ENCODE measurements at regions not wholly inside any gene's neighbourhood (a gene's known extent, or its start where the extent isn't known, plus 50 kb on each side); places are given as distances from the start of the nearest gene placed in this dataset.

DNA sequence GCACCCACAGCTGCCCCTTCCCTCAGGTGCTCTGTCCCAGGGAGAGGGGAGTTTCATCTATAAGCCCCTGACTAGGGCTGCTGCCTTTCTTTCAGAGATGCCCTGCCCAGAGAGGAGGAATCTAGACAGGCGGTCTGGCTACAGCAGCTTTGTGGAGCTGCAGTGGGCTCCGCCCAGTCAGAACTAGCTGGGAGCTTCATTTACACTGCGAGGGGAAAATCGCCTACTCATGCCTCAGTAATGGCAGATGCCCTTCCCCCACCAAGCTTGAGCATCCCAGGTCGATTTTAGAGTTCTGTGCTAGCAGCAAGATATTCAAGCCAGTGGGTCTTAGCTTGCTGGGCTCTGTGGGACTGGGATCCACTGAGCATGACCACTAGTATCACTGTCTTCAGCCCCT, 181.2 kb upstream of the RARB start:
- no TSS peak for BruUV-seq (replicated peaks)
- Histone ChIP-seq H3K9me3 (ENCODE audit: insufficient read depth, low read depth) (no peaks in the 10 kb centered on the region), H3F3A (ENCODE audit: insufficient read depth, low read depth) (no peaks in the 10 kb centered on the region), H3K4me1 (replicated peaks; ENCODE audit: insufficient read depth) (no peaks in the 10 kb centered on the region), H4K20me1 (ENCODE audit: insufficient read depth) (no peaks in the 10 kb centered on the region), H3K27ac (no peak overlapping the region), H3K36me3 (ENCODE audit: low read depth) (no peaks in the 10 kb centered on the region), H2AFZ (no peak overlapping the region), H3K27me3 (ENCODE audit: insufficient read depth, low read depth) (no peaks in the 10 kb centered on the region), H3K79me2 (ENCODE audit: low read depth) (no peaks in the 10 kb centered on the region), H3K4me3 (no peak overlapping the region), H3K4me2 (no peak overlapping the region), H3K9me2 (ENCODE audit: insufficient read depth) (no peaks in the 10 kb centered on the region)
- DNase-seq, result no peak
- TF ChIP-seq CTCF (conservative IDR thresholded peaks at IDR 0.05), result no peak
- intact Hi-C loops (cut with micrococcal nuclease; ENCODE audit: unreplicated experiment), result no loop called here
- ChIA-PET CTCF (no interaction called here), POLR2A (ENCODE audit: unreplicated experiment) (no interaction called here)

GRCh38 chr3:25252291-25252690, 175.8 kb upstream of the RARB start:
- Histone ChIP-seq H3K79me2 (ENCODE audit: low read depth) (no peaks in the 10 kb centered on the region), H3K4me3 (no peak overlapping the region), H3K27me3 (ENCODE audit: insufficient read depth, low read depth) (no peaks in the 10 kb centered on the region), H3K36me3 (ENCODE audit: low read depth) (no peaks in the 10 kb centered on the region), H3K27ac (no peak overlapping the region), H4K20me1 (ENCODE audit: insufficient read depth) (no peaks in the 10 kb centered on the region), H3K4me2 (no peak overlapping the region), H3K9me2 (ENCODE audit: insufficient read depth) (no peaks in the 10 kb centered on the region), H3K4me1 (replicated peaks; ENCODE audit: insufficient read depth) (no peaks in the 10 kb centered on the region), H2AFZ (no peak overlapping the region), H3F3A (ENCODE audit: insufficient read depth, low read depth) (no peaks in the 10 kb centered on the region), H3K9me3 (ENCODE audit: insufficient read depth, low read depth) (no peaks in the 10 kb centered on the region)
- CTCF ChIA-PET, result no interaction called here
- POLR2A ChIA-PET (ENCODE audit: unreplicated experiment), result no interaction called here
- intact Hi-C loops (cut with micrococcal nuclease; ENCODE audit: unreplicated experiment), result no loop called here
- BruUV-seq (replicated peaks), result no TSS peak
- TF ChIP-seq CTCF (conservative IDR thresholded peaks at IDR 0.05) (no peak), EZH2 (IDR thresholded peaks at IDR 0.05; ENCODE audit: low read depth) (no peak)
- no peak for DNase-seq

GRCh38 chr3:25257026-25257425, 171.0 kb upstream of the RARB start:
- no peaks in the 10 kb centered on the region for H3K9me3 ChIP-seq (ENCODE audit: insufficient read depth, low read depth)
- ChIA-PET CTCF (no interaction called here), POLR2A (ENCODE audit: unreplicated experiment) (no interaction called here)
- DNase-seq, result no peak
- no peaks in the 10 kb centered on the region for H4K20me1 ChIP-seq (ENCODE audit: insufficient read depth)
- no TSS peak for BruUV-seq (replicated peaks)
- H3K27me3 ChIP-seq (ENCODE audit: insufficient read depth, low read depth), result no peaks in the 10 kb centered on the region
- H3K4me2 ChIP-seq, result no peak overlapping the region
- TF ChIP-seq EZH2 (IDR thresholded peaks at IDR 0.05; ENCODE audit: low read depth) (no peak), CTCF (conservative IDR thresholded peaks at IDR 0.05) (no peak)
- H3K27ac ChIP-seq, result no peak overlapping the region
- H3K9me2 ChIP-seq (ENCODE audit: insufficient read depth), result no peaks in the 10 kb centered on the region
- H3K36me3 ChIP-seq (ENCODE audit: low read depth), result no peaks in the 10 kb centered on the region
- no peak overlapping the region for H3K4me3 ChIP-seq
- no peak overlapping the region for H2AFZ ChIP-seq
- H3K79me2 ChIP-seq (ENCODE audit: low read depth), result no peaks in the 10 kb centered on the region
- no peaks in the 10 kb centered on the region for H3F3A ChIP-seq (ENCODE audit: insufficient read depth, low read depth)
- H3K4me1 ChIP-seq (replicated peaks; ENCODE audit: insufficient read depth), result no peaks in the 10 kb centered on the region
- intact Hi-C loops (cut with micrococcal nuclease; ENCODE audit: unreplicated experiment), result no loop called here

All from PC-9 (cell line).